Activated CD4-positive, alpha-beta memory T cell treated with anti-CD3 and anti-CD28 coated beads, Interleukin-2, amount 10 ng/mL, durations not matched to agents 7 days and 5 days (primary cell): ENCODE measurements at regions not wholly inside any gene's neighbourhood (a gene's known extent, or its start where the extent isn't known, plus 50 kb on each side); places are given as distances from the start of the nearest gene placed in this dataset.

ENCODE experiments used
- CTCF ChIA-PET: fragments of 350-600 bp; sonication (Branson Sonifier 250); formaldehyde crosslinking; loops from one replicate; lab custom pipeline; 2021; ENCODE audit warnings: antibody characterized with exemption, inconsistent platforms; lab: Charles Lee
- POLR2A ChIA-PET: fragments of 350-600 bp; sonication (Branson Sonifier 250); formaldehyde crosslinking; loops from one replicate; lab custom pipeline; 2021; ENCODE audit warnings: antibody characterized with exemption; lab: Charles Lee
- DNase-seq: peaks from one replicate; pipeline ENCODE4 v3.0.0-alpha.2; 2020
- H3K27ac Mint-ChIP-seq: one replicate; pipeline ENCODE4 v1.8.0; 2021; ENCODE audit warnings: mild to moderate bottlenecking, mixed read lengths
- H3K27me3 Mint-ChIP-seq: one replicate; pipeline ENCODE4 v1.8.0; 2021; ENCODE audit warnings: mixed read lengths
- H3K36me3 Mint-ChIP-seq: one replicate; pipeline ENCODE4 v1.8.0; 2021; ENCODE audit warnings: low read depth, mixed read lengths
- H3K4me1 Mint-ChIP-seq: one replicate; pipeline ENCODE4 v1.8.0; 2021; ENCODE audit warnings: mixed read lengths
- H3K4me3 Mint-ChIP-seq: one replicate; pipeline ENCODE4 v1.8.0; 2021; ENCODE audit warnings: mild to moderate bottlenecking, mixed read lengths
- H3K9me3 Mint-ChIP-seq: one replicate; pipeline ENCODE4 v1.8.0; 2021; ENCODE audit warnings: mixed read lengths

DNA sequence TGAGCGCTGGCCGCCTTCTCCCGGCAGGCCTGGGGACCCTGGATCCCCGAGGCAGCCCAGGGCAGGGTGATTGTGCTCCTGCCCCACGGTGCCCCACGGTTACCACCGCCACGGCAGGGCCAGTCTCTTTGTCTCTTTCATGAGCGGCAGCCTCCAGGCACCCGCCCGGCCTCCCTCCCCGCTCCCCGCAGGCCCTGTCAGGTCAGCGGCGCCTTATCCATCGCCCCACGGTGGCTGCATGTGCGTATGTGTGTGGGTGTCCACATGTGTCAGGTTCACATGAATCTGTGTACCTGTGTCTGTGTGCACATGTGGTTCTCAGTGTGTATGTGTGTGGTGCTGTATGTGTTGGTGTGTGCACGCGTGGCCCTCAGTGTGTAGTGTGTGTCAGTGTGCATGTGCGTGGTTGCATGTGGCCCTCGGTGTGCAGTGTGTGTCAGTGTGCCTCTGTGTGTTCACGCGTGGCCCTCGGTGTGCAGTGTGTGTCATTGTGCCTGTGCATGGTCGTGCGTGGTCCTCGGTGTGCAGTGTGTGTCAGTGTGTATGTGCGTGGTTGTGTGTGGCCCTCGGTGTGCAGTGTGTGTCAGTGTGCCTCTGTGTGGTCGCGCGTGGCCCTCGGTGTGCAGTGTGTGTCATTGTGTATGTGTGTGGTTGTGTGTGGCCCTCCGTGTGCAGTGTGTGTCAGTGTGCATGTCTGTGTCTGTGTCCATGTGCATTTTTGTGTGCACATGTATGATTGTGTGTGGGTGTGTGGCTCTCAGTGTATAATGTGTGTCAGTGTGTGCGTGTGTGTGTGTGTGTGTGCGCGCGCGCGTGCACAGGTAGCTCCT is 239.2 kb upstream of the GSE1 start:
- H3K4me3 Mint-ChIP-seq = no peak overlapping the region
- no peaks in the 10 kb centered on the region for H3K36me3 Mint-ChIP-seq
- POLR2A ChIA-PET = no interaction called here
- CTCF ChIA-PET = no interaction called here
- no peaks in the 10 kb centered on the region for H3K9me3 Mint-ChIP-seq
- H3K27me3 Mint-ChIP-seq = peaks cover 4% of the 10 kb centered on the region
- H3K27ac Mint-ChIP-seq = no peak overlapping the region
- DNase-seq = no peak
- peaks cover 11% of the 10 kb centered on the region for H3K4me1 Mint-ChIP-seq

DNA sequence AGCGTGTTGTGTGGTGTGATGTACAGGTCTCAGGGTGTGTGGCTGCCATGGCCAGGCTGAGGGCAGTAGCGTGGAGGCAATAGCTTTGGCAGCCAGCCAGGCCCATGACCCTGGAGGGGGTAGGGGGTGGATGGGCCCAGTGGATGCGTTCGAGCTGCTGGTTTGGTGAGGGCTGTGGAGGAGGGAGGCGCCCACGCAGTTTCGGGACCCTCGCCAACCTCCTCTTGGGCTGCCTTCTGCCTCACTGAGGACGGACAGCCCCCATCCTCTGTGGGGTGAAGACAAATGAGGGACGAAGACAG is 238.6 kb upstream of the GSE1 start:
- ChIA-PET CTCF (no interaction called here), POLR2A (no interaction called here)
- Mint-ChIP-seq H3K9me3 (no peaks in the 10 kb centered on the region), H3K36me3 (no peaks in the 10 kb centered on the region), H3K27me3 (peaks cover 4% of the 10 kb centered on the region), H3K4me3 (no peak overlapping the region), H3K27ac (no peak overlapping the region), H3K4me1 (peaks cover 11% of the 10 kb centered on the region)
- DNase-seq = no peak

DNA sequence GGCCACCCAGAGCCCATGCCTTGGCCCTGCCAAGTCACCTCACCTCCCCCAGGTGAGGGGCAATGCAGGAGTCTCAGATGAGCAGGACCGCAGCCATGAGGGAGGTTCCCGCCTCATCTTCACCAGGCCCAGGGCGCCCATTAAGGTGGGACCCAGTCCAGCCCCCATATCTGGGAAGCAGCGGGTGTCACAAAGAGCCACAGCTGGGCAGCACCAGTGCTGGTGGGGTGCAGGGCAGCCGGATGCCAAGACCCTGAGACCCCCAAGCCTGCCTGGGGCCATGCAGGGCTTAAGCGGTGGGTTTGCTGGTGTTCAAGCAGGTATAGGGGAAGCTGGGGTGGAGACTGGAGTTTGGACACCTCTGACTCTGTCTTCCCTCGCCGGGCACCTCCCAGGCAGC is 237.8 kb upstream of the GSE1 start:
- no peak for DNase-seq
- peaks cover 4% of the 10 kb centered on the region for H3K27me3 Mint-ChIP-seq
- no peak overlapping the region for H3K4me3 Mint-ChIP-seq
- H3K4me1 Mint-ChIP-seq = peaks cover 11% of the 10 kb centered on the region
- POLR2A ChIA-PET = no interaction called here
- H3K27ac Mint-ChIP-seq = no peak overlapping the region
- no peaks in the 10 kb centered on the region for H3K9me3 Mint-ChIP-seq
- CTCF ChIA-PET = no interaction called here
- H3K36me3 Mint-ChIP-seq = no peaks in the 10 kb centered on the region

DNA sequence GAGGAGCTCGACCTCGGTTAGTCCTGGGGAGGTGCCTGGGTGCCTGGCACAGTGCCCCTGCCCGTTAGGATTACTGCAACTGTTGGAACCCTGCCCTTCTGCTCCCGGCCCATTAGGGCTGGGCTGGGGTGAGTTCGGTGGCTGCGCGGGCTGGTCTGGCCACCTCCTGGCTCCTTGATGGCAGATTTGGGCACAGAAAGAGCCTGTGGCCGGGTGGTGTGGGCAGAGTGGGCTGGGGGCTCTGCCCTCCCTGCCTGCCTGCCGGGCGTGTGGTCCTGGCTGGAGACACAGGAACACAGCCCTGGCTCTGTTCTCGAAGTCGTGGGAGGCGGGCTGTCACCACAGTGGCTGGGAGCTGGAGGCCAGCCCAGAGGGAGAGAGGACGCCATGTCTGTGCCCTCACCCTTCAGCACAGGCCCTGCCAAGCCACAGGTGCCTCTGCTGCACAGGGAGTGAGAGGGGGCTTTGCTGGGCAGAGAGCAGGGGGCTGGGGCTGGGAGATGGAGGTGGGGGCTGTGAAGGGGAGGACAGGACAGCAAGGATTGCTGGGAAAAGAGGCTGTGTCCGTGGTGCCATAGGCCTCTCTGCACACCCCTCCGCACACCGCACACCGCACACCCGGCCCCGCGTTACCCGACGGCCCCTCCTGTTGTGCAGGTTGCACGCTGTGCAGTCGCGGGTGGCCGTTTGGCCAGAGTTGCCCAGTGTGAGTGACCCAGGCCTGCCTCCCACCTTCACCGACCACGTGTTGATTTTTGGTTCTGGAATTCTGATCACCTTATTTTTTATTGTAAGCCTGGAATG is 236.6 kb upstream of the GSE1 start:
- no peaks in the 10 kb centered on the region for H3K9me3 Mint-ChIP-seq
- no peak overlapping the region for H3K4me3 Mint-ChIP-seq
- peaks cover 11% of the 10 kb centered on the region for H3K4me1 Mint-ChIP-seq
- CTCF ChIA-PET = no interaction called here
- no peak for DNase-seq
- POLR2A ChIA-PET = no interaction called here
- peaks cover 6% of the 10 kb centered on the region for H3K27me3 Mint-ChIP-seq
- H3K36me3 Mint-ChIP-seq = no peaks in the 10 kb centered on the region
- no peak overlapping the region for H3K27ac Mint-ChIP-seq

DNA sequence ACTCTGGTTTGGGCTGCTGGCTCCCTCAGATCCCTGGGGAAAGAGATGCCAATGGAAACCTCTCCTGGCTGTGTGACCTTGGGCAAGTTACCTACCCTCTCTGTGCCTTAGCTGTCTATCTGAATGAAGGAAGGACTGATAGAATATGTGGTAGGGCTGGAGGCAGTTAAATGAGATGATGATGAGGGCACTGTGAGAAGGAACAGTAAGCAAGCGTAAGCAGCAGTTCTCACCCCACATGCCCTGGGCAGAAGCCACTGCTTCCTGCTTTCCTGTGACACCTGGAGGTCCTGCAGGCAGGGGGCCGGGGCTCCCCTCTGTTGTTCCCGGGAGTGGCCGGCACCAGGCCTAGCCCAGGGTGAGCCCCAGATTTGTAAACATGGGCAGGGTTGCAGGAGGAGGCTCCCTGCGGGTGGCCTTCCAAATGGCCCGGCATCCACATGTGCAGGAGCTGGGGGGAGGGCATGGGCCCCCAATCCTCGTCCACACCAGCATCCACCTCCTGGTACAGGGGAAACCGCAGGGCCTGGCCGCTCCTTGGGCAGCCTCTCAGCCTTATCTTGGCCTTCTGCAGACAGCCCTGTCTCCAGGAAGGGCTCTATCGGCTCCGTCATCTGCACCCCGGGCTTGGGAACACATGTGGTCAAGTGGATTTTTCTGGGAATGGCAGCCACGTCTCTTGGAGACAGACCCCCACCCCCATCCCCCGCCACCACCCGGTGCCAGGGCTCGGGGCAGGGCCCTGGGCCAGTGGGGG is 235.6 kb upstream of the GSE1 start:
- ChIA-PET CTCF (no interaction called here), POLR2A (no interaction called here)
- DNase-seq = no peak
- peaks cover 9% of the 10 kb centered on the region for H3K4me1 Mint-ChIP-seq
- no peaks in the 10 kb centered on the region for H3K9me3 Mint-ChIP-seq
- no peak overlapping the region for H3K27ac Mint-ChIP-seq
- no peaks in the 10 kb centered on the region for H3K36me3 Mint-ChIP-seq
- H3K27me3 Mint-ChIP-seq = peaks cover 6% of the 10 kb centered on the region
- H3K4me3 Mint-ChIP-seq = no peak overlapping the region

DNA sequence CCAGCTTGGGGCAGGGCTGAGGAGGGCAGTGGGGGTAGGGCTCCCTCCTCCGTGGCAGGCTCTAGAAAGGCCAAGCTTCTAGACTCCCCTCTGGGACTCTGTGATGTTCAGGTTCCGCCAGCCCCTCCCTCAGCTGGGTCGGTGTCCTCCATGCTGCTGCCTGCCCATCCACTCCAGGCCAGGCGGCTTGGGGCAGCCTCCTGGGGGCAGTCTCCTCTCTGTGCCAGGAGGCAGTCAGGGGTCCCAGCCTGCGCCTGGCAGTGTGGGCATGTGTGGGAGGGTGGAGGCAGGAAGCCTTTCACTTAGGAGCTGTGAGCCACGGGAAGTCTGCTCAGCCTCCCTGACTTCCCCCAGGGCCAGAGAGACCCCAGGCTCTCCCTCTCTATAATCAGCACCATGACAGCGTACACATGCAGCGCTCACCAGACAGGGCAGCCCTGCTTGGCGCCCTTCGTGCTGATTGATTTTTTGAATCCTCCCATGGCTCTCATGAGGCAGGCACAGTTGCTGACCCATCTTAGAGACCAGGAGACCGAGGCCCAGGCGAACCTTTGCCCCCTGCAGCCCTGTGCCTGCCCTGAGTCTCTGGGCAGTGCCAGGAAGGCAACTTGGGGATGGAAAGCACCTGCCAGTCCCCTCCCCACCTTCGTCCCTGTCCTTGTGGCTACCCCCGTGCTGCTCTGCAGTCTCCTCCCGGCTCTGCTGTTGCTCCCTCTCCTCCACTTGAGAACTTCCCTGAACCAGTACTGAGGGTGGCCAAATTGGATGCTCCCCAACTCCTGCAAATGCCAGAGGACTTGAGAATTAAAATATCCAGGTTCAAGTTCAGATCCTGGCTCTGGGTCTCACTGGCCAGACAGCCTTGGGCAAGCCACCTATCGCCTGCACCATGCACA is 234.7 kb upstream of the GSE1 start:
- Mint-ChIP-seq H3K27me3 (peaks cover 6% of the 10 kb centered on the region), H3K9me3 (peaks cover 7% of the 10 kb centered on the region), H3K36me3 (no peaks in the 10 kb centered on the region), H3K4me3 (no peak overlapping the region), H3K4me1 (peaks cover 2% of the 10 kb centered on the region), H3K27ac (no peak overlapping the region)
- ChIA-PET POLR2A (no interaction called here), CTCF (no interaction called here)
- no peak for DNase-seq

DNA sequence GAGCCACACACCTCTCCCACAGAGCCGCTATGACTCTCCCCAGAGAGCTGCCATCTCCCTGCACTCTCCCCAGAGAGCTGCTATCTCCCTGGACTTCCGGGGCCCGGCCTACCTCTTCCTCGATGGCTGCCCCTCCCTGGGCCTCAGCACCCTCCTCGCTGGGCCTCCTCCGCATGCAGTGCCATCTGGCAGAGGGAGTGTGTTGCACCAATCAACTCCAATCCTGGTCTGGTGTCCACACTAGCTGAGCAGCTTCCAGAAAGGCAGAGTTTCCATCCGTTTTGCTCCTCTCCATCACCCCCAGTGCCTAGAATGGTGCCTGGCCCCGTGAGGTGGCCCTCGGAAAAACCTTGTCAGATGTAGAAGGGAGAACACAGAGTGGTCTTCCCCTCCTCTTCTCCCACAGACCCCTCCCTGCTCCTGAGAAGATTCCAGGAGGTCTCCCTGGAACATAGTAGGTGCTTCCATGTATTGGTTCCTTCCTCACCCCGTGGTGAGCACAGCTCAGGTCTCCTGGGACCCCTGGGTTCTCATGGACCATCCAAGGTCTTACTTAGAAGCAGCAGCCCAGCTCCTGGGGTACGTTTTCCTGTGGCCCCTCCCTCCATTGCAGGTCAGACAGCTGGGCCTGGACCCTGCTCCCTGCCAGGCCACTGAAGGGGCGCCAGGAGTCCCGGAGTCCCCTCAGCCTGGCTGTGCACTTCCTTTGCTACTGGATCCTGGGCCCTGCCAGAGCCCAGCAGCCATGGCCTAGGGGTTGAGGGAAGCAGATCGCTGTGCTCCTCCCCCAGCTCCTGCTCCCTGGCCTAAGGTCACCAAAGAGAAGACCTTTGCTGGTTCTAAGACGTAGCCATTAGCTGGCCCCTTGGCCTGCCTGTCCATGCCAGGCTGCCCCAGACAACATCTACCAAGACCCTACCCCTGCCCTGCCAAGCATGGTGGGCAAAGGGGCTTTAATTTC is 233.8 kb upstream of the GSE1 start:
- no peak for DNase-seq
- Mint-ChIP-seq H3K27me3 (peaks cover 6% of the 10 kb centered on the region), H3K4me1 (no peaks in the 10 kb centered on the region), H3K4me3 (no peak overlapping the region), H3K36me3 (no peaks in the 10 kb centered on the region), H3K27ac (no peak overlapping the region), H3K9me3 (peaks cover 8% of the 10 kb centered on the region)
- CTCF ChIA-PET = no interaction called here
- POLR2A ChIA-PET = no interaction called here

DNA sequence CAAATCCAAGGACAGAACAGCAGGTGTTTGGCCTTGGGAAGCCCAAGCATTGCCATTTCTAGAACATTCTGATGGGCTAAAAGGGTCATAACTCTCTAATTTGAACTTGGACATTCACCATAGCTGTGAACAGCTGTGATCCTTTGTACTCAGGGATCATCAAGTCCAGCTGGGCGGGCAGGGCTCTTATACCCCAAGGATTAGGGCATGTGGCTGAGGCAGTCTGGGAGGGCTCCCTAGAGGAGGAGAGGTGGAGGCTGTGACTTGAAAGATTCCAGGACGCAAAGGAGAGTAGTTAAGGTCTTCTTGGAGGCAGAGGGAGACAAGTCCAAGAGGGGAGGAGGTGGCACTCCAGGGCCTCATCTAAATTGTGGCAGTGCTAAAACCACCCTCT is 233.1 kb upstream of the GSE1 start:
- Mint-ChIP-seq H3K36me3 (no peaks in the 10 kb centered on the region), H3K4me1 (no peaks in the 10 kb centered on the region), H3K4me3 (no peak overlapping the region), H3K9me3 (peaks cover 8% of the 10 kb centered on the region), H3K27me3 (peaks cover 6% of the 10 kb centered on the region), H3K27ac (no peak overlapping the region)
- no peak for DNase-seq
- CTCF ChIA-PET = no interaction called here
- POLR2A ChIA-PET = no interaction called here

DNA sequence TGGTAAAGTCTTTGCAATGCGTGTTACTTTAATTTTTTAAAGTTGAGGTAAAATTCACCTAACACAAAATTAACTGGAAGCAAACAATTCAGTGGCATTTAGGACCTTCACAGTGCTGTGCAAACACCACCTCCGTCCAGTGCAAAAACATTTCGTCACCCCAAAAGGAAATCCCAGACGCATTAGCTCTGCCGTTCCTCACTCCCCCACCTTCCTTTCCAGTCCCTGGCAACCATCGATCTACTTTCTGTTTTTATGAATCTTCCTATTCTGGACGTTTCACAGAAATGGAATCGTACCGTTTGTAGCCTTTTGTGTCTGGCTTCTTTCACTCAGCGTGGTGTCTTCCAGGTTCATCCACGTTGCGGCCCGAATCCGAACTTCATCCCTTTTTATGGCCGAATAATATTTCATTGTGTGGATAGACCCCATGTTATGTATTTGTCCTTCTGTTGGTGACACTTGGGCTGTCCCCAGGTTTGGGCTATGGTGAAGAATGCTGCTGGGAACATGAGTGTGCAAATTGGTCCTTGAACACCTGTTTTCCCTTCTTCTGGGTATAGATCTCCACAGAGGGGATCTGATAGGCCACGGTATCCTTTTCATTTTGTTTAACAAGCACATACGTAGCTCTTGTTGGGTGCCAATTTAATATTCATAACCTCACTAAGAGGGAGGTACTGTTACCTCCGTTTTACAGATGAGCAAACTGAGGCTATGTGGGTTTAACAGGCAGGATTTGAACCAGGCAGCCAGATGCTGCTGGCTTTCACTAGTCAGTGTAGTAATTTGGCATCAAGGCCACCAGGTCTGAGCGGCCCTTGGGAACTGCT is 232.0 kb upstream of the GSE1 start:
- no peak overlapping the region for H3K4me3 Mint-ChIP-seq
- H3K27ac Mint-ChIP-seq = no peak overlapping the region
- H3K36me3 Mint-ChIP-seq = no peaks in the 10 kb centered on the region
- ChIA-PET POLR2A (no interaction called here), CTCF (interaction anchor here (0.9 kb wide), 1 partner anchor 9 kb away, joined by 3 read pairs; no protein-coding TSS in a partner anchor)
- H3K27me3 Mint-ChIP-seq = peaks cover 6% of the 10 kb centered on the region
- H3K9me3 Mint-ChIP-seq = peaks cover 8% of the 10 kb centered on the region
- H3K4me1 Mint-ChIP-seq = no peaks in the 10 kb centered on the region
- DNase-seq = no peak

DNA sequence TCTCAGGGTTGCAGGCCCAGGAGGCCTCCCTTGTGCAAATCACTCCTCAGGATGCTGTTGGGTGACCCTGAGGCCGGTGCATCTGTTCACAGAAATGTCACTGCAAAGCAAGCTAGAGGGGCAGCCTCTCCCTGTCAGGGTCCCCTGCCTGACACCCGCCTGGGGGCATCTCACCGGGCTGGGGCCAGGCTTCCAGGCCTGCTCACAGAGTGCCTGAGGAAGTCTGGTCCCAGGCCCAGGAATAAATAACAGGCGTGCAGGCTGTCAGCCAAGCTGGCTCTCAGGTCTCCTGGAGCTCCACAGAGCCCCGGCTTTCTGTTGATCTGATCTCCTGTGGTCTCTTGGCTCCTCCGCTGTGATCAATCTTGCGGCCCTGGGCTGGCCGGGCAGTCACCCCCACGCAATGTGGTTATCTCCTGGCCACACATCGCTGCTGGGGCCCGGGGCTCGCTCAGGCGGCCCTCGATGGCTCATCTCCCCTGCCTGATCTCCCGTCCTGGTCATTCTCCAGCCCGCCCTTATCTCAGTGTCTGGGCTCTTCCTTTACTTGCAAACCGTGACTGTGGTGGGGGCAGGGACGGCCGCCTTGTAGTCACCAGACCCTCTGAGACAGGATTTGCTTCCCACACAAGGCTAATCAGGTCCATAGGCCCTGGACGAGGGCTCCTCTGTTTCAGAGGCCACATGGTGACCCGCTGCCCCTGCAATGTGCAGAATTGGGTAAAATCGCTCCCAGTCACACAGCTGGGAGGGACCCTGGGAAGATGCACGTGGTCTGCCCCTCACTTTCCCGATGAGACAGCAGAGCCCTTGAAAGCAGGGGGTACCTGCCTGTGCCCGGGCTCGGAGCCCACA is 231.2 kb upstream of the GSE1 start:
- DNase-seq = no peak
- Mint-ChIP-seq H3K27me3 (peaks cover 6% of the 10 kb centered on the region), H3K36me3 (no peaks in the 10 kb centered on the region), H3K27ac (no peak overlapping the region), H3K9me3 (peaks cover 8% of the 10 kb centered on the region), H3K4me3 (no peak overlapping the region), H3K4me1 (no peaks in the 10 kb centered on the region)
- ChIA-PET CTCF (no interaction called here), POLR2A (no interaction called here)

DNA sequence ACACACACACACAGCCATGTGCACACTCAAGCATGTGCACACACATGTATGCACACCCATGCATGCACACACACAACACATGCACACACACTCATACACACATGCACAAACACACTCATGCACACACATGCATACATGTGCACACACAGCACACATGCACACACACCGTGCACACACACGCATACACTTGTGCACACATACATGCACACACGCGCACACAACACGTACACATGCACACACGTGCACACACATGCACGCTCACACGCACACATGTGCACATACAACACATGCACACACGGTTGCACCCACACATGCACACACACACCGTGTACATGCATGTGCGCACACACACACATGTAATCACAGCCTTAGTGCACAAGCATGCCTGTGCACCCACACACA is 230.4 kb upstream of the GSE1 start:
- CTCF ChIA-PET = no interaction called here
- Mint-ChIP-seq H3K27me3 (peaks cover 4% of the 10 kb centered on the region), H3K27ac (no peak overlapping the region), H3K4me1 (no peaks in the 10 kb centered on the region), H3K4me3 (no peak overlapping the region), H3K9me3 (peaks cover 8% of the 10 kb centered on the region), H3K36me3 (no peaks in the 10 kb centered on the region)
- POLR2A ChIA-PET = no interaction called here
- DNase-seq = no peak
